Loucy (cell line): ENCODE measurements at regions not wholly inside any gene's neighbourhood (a gene's known extent, or its start where the extent isn't known, plus 50 kb on each side); places are given as distances from the start of the nearest gene placed in this dataset.

Experiments used
- H2AFZ ChIP-seq: fragments of 200-600 bp; sonication (generic); 2 replicates; pipeline ENCODE4 v1.6.0; 2016; ENCODE audit warnings: antibody characterized with exemption, mild to moderate bottlenecking, low read length, moderate library complexity
- H3F3A ChIP-seq: fragments of 200-600 bp; 2 replicates; pipeline ENCODE4 v1.6.0; 2016; ENCODE audit warnings: antibody characterized with exemption, low read depth, mild to moderate bottlenecking
- H3K27me3 ChIP-seq: fragments of 200-600 bp; sonication (generic); 2 replicates; pipeline ENCODE4 v1.6.1; 2014; ENCODE audit warnings: low read length, mild to moderate bottlenecking; ENCODE audit not compliant: insufficient read depth, poor library complexity, severe bottlenecking
- H3K36me3 ChIP-seq: fragments of 200-600 bp; sonication (generic); 2 replicates; pipeline ENCODE4 v1.6.1; 2016; ENCODE audit warnings: low read length; ENCODE audit not compliant: insufficient read depth
- H3K4me1 ChIP-seq: fragments of 200-600 bp; sonication (generic); 2 replicates; pipeline ENCODE4 v1.5.1; 2014; ENCODE audit warnings: low read length, mild to moderate bottlenecking; ENCODE audit not compliant: insufficient read depth, poor library complexity, severe bottlenecking
- H3K4me2 ChIP-seq: fragments of 200-600 bp; sonication (generic); 2 replicates; pipeline ENCODE4 v1.6.0; 2014; ENCODE audit warnings: antibody characterized with exemption, low read length, low read depth, mild to moderate bottlenecking; ENCODE audit not compliant: poor library complexity, severe bottlenecking
- H3K4me3 ChIP-seq: fragments of 200-600 bp; sonication (generic); 2 replicates; pipeline ENCODE4 v1.5.1; 2014; ENCODE audit warnings: low read length, mild to moderate bottlenecking, mixed read lengths; ENCODE audit not compliant: poor library complexity, severe bottlenecking
- H3K79me2 ChIP-seq: fragments of 200-600 bp; sonication (generic); 2 replicates; pipeline ENCODE4 v1.6.1; 2014; ENCODE audit warnings: low read length; ENCODE audit not compliant: insufficient read depth
- H3K9ac ChIP-seq: fragments of 200-600 bp; sonication (generic); 2 replicates; pipeline ENCODE4 v1.6.0; 2014; ENCODE audit warnings: mild to moderate bottlenecking, low read depth, low read length, moderate library complexity; ENCODE audit not compliant: poor library complexity, severe bottlenecking
- H3K9me2 ChIP-seq: fragments of 200-600 bp; sonication (generic); replicated peaks from 2 replicates; pipeline ENCODE4 v1.6.1; 2016; ENCODE audit warnings: low read depth, low read length, mixed read lengths
- H3K9me3 ChIP-seq: fragments of 200-600 bp; sonication (generic); 2 replicates; pipeline ENCODE4 v1.6.1; 2014; ENCODE audit warnings: mild to moderate bottlenecking, antibody characterized with exemption, low read length, low read depth; ENCODE audit not compliant: insufficient read depth
- H4K20me1 ChIP-seq: fragments of 200-600 bp; sonication (generic); 2 replicates; pipeline ENCODE4 v1.6.0; 2014; ENCODE audit warnings: antibody characterized with exemption, low read length, mild to moderate bottlenecking; ENCODE audit not compliant: insufficient read depth, poor library complexity, severe bottlenecking
- CTCF ChIP-seq: fragments of 200-600 bp; sonication (generic); conservative IDR thresholded peaks from 2 replicates; pipeline ENCODE4 v1.5.1; 2014; ENCODE audit warnings: mild to moderate bottlenecking, antibody characterized with exemption, low read length
- EZH2phosphoT487 ChIP-seq: fragments of 200-600 bp; IDR thresholded peaks from 2 replicates; pipeline ENCODE4 v1.6.1; 2018; ENCODE audit warnings: antibody characterized with exemption, mild to moderate bottlenecking, moderate library complexity, borderline replicate concordance

DNA sequence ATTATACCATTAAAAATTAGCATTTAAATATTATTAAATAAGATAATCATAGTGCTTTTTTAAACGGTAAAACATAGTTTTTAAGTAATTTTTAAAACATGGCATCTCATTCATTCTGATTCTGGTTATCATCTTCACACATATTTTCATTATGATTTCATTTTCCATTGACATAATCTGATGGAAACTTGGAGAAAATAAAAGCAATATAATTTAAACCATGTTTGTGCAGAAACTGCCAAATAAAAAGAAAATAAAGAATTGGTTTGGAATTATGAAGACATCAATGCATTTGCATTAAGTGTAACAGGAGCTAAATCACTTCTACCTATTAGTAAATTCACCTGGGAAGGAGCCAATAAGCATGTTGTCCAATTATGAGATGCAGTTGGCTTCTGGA, 490.1 kb upstream of the CD180 start:
- Histone ChIP-seq H3K9ac (no peak overlapping the region), H3K36me3 (no peaks in the 10 kb centered on the region), H3K9me2 (no peaks in the 10 kb centered on the region), H3F3A (no peaks in the 10 kb centered on the region), H3K4me2 (no peak overlapping the region), H3K27me3 (no peaks in the 10 kb centered on the region), H2AFZ (no peak overlapping the region), H3K4me1 (no peaks in the 10 kb centered on the region), H3K4me3 (no peak overlapping the region), H3K9me3 (no peaks in the 10 kb centered on the region), H3K79me2 (no peaks in the 10 kb centered on the region), H4K20me1 (no peaks in the 10 kb centered on the region)
- no peak for TF ChIP-seq CTCF
- TF ChIP-seq EZH2phosphoT487: no peak

- H3K9me3 ChIP-seq: no peaks in the 10 kb centered on the region
- H3K27me3 ChIP-seq: no peaks in the 10 kb centered on the region
- H3F3A ChIP-seq: no peaks in the 10 kb centered on the region
- H3K9me2 ChIP-seq: no peaks in the 10 kb centered on the region
- TF ChIP-seq EZH2phosphoT487 (no peak), CTCF (no peak)
- H3K4me3 ChIP-seq: no peak overlapping the region
- H3K36me3 ChIP-seq: no peaks in the 10 kb centered on the region
- H3K9ac ChIP-seq: no peak overlapping the region
- H3K4me1 ChIP-seq: no peaks in the 10 kb centered on the region
- no peak overlapping the region for H3K4me2 ChIP-seq
- no peak overlapping the region for H2AFZ ChIP-seq
- no peaks in the 10 kb centered on the region for H4K20me1 ChIP-seq
- no peaks in the 10 kb centered on the region for H3K79me2 ChIP-seq
These were observed 485.1 kb upstream of the CD180 start for GRCh38 chr5:67681703-67682102.

DNA sequence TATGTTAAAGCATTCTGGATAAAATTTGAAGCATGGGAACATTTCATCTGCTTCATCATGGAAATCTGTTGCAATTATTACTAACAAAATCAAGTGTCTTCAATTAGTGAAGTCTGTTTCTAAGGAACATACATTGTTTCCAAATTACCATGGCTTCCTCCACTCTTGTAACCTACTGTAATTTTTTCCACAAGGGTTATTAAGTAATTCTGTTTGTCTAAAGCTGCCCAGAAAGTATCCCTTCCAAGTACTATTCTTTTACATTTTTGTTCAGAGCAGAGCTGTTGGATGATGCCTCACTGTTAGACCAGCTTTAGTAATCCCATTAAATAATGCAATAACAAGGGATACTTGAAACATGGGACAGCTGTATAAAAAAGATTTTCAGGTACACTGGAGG, 483.5 kb upstream of the CD180 start:
- no peak overlapping the region for H3K4me3 ChIP-seq
- no peaks in the 10 kb centered on the region for H3K36me3 ChIP-seq
- no peaks in the 10 kb centered on the region for H3K27me3 ChIP-seq
- H3K9me3 ChIP-seq: no peaks in the 10 kb centered on the region
- no peak for TF ChIP-seq EZH2phosphoT487
- TF ChIP-seq CTCF: no peak
- H3K4me2 ChIP-seq: no peak overlapping the region
- no peaks in the 10 kb centered on the region for H3K79me2 ChIP-seq
- H3K9ac ChIP-seq: no peak overlapping the region
- H3K9me2 ChIP-seq: no peaks in the 10 kb centered on the region
- no peak overlapping the region for H2AFZ ChIP-seq
- H3K4me1 ChIP-seq: no peaks in the 10 kb centered on the region
- H4K20me1 ChIP-seq: no peaks in the 10 kb centered on the region
- H3F3A ChIP-seq: no peaks in the 10 kb centered on the region
